Heart left ventricle (tissue), 16 donors: ENCODE measurements at regions not wholly inside any gene's neighbourhood (a gene's known extent, or its start where the extent isn't known, plus 50 kb on each side); places are given as distances from the start of the nearest gene placed in this dataset.

Source experiments
- ATAC-seq, 4 donors: fragments of 200-7000 bp; cut with Tn5 transposase; one replicate each; pipeline ENCODE4 v1.9.1; 2020 to 2022; ENCODE audit warnings: moderate library complexity in 4 of 4, mild to moderate bottlenecking in 3 of 4, moderate number of reproducible peaks in 1 of 4
- DNase-seq, 5 donors: peaks; one replicate each; pipeline ENCODE4 v3.0.0-alpha.2; 2020
- H3K27ac ChIP-seq, 12 donors: fragments of 200-600 bp; sonication (generic) in 4 of 12; one replicate each; pipeline versions ENCODE4 v1.5.0 to v1.8.0; 2016 to 2022; ENCODE audit warnings: mild to moderate bottlenecking in 2 of 12
- H3K27me3 ChIP-seq, 9 donors: fragments of 200-600 bp; sonication (generic) in 2 of 9; one replicate each; pipeline versions ENCODE4 v1.5.1 to v1.8.0; 2016 to 2022; ENCODE audit warnings: mild to moderate bottlenecking in 3 of 9
- H3K36me3 ChIP-seq, 9 donors: fragments of 200-600 bp; sonication (generic) in 2 of 9; one replicate each; pipeline versions ENCODE4 v1.5.0 to v1.8.0; 2018 to 2022; ENCODE audit warnings: mild to moderate bottlenecking in 2 of 9
- H3K4me1 ChIP-seq, 12 donors: fragments of 200-600 bp; sonication (generic) in 4 of 12; one replicate each; pipeline versions ENCODE4 v1.5.0 to v1.8.0; 2016 to 2022; ENCODE audit warnings: mild to moderate bottlenecking in 3 of 12
- H3K4me3 ChIP-seq, 12 donors: fragments of 200-600 bp; sonication (generic) in 4 of 12; one replicate each; pipeline versions ENCODE4 v1.5.0 to v1.8.0; 2017 to 2022; ENCODE audit warnings: mild to moderate bottlenecking in 9 of 12, moderate library complexity in 4 of 12
- H3K9me3 ChIP-seq, 12 donors: fragments of 200-600 bp; sonication (generic) in 4 of 12; one replicate each; pipeline versions ENCODE4 v1.5.0 to v1.8.0; 2016 to 2022; ENCODE audit warnings: mild to moderate bottlenecking in 1 of 12
- POLR2A ChIP-seq, 2 donors: fragments of 450-650 bp; IDR thresholded peaks; one replicate each; pipeline ENCODE4 v1.6.1; 2017; ENCODE audit warnings: antibody characterized with exemption in 2 of 2, mild to moderate bottlenecking in 2 of 2, moderate library complexity in 2 of 2
- WGBS, 4 donors: extraction: QIAGEN DNeasy Blood & Tissue Kit in 2 of 4; methylation state at CpG; one replicate each; pipeline versions ENCODE4 v1.1.5 to v1.1.7; 2013 to 2018; 5-methylcytosine and 5-hydroxymethylcytosine counted together
- intact Hi-C, 10 donors: fragments of 100-400 bp; cut with DNase I; formaldehyde crosslinking; loops; one replicate each; pipeline versions ENCODE4 v1.11.1 to v1.14.2; 2022
- TF ChIP-seq, protein P1 (sequence below), 12 donors: fragments of 200-600 bp; sonication (generic) in 4 of 12; IDR thresholded peaks; one replicate each; pipeline versions ENCODE4 v1.5.0 to v1.8.0; 2018 to 2022; ENCODE audit warnings: antibody characterized with exemption in 12 of 12, mild to moderate bottlenecking in 5 of 12
- donor health status: ischemic (EF 13 %, LVEDD 7.1; RV severe dilation, severe dysfunction).
- donor health status: healthy with polysubstance abuse.
- donor health status: DM: no; HTN: yes; CAD: no.
- donor health status: DM: no; HTN: no; CAD: no.
- donor health status: ischemic (EF 25% LVEDD 6.9; RV normal size, moderate dysfunction).
- donor health status: ischemic (EF 25% LVEDD 5.7; RV mildly dilated, moderate dysfunction).
- donor health status: healthy.
- donor health status: DM: yes; HTN: yes; CAD: no.
- donor health status: ischemic (EF 35%, LVEDD 5.7; RV mildly dilated, moderate dysfunction).
- donor health status: nonischemic (EF 11% LVEDD 7.7; RV severe dilation, severe dysfunction).
- donor health status: DM: yes; HTN: yes; CAD: no.
- donor health status: PGD.
- donor health status: ischemic (EF 29% LVEDD 5.4; RV normal size, mild dysfunction).
- donor health status: nonischemic (EF 23%, LVEDD 6.1; RV moderate dilation, normal function).

DNA sequence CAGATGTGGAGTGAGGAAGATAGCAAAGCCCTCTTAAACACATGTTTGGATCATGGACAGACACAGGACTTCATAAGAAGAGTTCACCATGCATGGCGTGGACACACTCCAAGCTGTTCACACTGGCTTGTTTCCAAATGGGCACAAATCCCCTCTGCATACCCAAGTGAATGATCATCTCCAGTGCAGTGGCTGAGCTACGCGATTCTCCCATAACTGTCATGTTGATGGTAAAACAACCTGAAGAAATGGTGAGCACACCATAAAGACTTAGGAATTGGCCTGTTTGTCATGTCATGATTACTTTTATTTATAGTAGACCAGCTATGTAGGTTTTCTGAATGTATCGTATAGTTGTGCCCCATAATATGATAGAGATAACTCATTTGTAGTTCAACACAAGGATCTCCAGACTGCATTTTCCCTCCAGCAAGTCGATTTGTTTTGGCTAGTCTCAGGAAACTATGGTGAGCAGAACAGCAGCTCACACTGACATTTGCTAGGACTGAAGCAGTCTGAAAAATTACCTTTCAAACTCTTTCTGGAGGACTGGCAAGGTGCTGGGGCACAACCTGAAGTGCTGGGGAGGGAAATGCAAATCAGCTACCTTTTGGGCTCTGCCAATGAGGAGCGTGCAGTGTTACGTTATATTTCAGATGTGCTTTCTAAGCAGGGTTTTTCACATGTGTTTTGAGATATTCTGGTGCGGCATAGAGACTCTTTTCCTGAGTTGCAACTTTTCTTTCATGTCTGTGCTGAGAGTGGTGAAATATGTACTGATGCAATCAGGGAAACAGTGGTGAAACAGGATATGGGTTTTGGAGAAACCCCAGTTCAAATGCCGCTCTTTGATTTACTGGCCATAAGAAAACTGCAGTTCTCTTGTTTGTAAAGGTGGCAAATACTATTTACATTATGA lies 629.6 kb upstream of the DPP6 start:
- ATAC-seq (no peak), DNase-seq (no peak)
- no peaks in the 10 kb centered on the region for H3K4me1 ChIP-seq
- H3K36me3 ChIP-seq: no peaks in the 10 kb centered on the region
- H3K9me3 ChIP-seq: peaks cover 0 to 1% (median 0%) of the 10 kb centered on the region in 12 donors
- H3K27ac ChIP-seq: no peak overlapping the region
- TF ChIP-seq, protein P1, sequence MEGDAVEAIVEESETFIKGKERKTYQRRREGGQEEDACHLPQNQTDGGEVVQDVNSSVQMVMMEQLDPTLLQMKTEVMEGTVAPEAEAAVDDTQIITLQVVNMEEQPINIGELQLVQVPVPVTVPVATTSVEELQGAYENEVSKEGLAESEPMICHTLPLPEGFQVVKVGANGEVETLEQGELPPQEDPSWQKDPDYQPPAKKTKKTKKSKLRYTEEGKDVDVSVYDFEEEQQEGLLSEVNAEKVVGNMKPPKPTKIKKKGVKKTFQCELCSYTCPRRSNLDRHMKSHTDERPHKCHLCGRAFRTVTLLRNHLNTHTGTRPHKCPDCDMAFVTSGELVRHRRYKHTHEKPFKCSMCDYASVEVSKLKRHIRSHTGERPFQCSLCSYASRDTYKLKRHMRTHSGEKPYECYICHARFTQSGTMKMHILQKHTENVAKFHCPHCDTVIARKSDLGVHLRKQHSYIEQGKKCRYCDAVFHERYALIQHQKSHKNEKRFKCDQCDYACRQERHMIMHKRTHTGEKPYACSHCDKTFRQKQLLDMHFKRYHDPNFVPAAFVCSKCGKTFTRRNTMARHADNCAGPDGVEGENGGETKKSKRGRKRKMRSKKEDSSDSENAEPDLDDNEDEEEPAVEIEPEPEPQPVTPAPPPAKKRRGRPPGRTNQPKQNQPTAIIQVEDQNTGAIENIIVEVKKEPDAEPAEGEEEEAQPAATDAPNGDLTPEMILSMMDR (IDR thresholded peaks at IDR 0.05): no peak
- no peak for TF ChIP-seq POLR2A (IDR thresholded peaks at IDR 0.05)
- H3K4me3 ChIP-seq: no peak overlapping the region
- no peaks in the 10 kb centered on the region for H3K27me3 ChIP-seq
- intact Hi-C loops: no loop called here
- WGBS, 4 donors: 72 to 79% (median 77%) methylated on average over 9 of the region's 9 CpGs

DNA sequence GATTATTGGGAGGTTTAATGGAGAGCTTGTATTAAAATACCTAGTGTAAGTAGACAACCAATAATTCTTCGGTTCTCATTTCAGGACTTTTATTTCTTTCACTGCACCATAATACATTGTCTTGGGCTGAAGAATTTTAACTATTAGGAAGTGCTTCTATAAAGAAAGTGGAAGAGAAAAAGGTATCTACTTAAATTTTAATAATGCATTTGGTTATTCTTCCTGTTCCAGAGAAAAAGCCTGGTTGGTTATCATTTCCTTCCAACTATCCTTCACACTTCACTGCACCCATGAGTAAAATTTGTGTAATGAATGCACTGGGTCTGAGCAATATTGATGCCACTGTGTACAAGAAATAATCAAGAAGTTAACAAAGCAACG lies 629.0 kb upstream of the DPP6 start:
- DNase-seq (no peak), ATAC-seq (no peak)
- no peak for TF ChIP-seq POLR2A (IDR thresholded peaks at IDR 0.05)
- TF ChIP-seq, protein P1 (IDR thresholded peaks at IDR 0.05): no peak
- Histone ChIP-seq H3K36me3 (no peaks in the 10 kb centered on the region), H3K27ac (no peak overlapping the region), H3K27me3 (no peaks in the 10 kb centered on the region), H3K9me3 (no peaks in the 10 kb centered on the region), H3K4me1 (no peaks in the 10 kb centered on the region), H3K4me3 (no peak overlapping the region)
- WGBS, 4 donors: 72 to 93% (median 90%) methylated on average over 2 of the region's 2 CpGs
- intact Hi-C loops: no loop called here

DNA sequence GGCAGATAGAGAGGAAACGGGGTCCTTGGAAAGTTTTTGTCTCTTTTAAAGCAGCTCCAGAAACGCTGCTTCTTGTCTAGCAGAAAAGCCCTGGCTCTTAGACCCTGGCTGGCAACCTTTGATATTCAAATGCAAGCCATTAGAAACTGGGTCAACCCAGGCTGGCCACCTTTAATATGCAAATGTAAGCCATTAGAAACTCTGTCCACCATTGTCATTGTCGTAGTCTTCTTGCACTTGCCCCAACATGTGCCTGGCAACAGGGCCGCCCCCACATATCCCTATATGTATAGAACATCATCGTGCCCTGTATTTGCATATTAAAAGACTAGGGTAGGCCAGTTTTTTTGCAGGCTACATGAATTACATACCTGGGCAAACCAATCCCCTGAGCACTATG lies 621.3 kb upstream of the DPP6 start:
- TF ChIP-seq POLR2A (IDR thresholded peaks at IDR 0.05): no peak
- TF ChIP-seq, protein P1 (IDR thresholded peaks at IDR 0.05): no peak
- Histone ChIP-seq H3K4me3 (no peak overlapping the region), H3K4me1 (no peaks in the 10 kb centered on the region), H3K27ac (no peak overlapping the region), H3K9me3 (peaks cover 0 to 8% (median 0%) of the 10 kb centered on the region in 12 donors), H3K36me3 (no peaks in the 10 kb centered on the region), H3K27me3 (no peaks in the 10 kb centered on the region)
- no peak for ATAC-seq
- no peak for DNase-seq
- intact Hi-C loops: no loop called here
- WGBS, 4 donors: 62 to 68% (median 66%) methylated on average over 5 of the region's 5 CpGs

DNA sequence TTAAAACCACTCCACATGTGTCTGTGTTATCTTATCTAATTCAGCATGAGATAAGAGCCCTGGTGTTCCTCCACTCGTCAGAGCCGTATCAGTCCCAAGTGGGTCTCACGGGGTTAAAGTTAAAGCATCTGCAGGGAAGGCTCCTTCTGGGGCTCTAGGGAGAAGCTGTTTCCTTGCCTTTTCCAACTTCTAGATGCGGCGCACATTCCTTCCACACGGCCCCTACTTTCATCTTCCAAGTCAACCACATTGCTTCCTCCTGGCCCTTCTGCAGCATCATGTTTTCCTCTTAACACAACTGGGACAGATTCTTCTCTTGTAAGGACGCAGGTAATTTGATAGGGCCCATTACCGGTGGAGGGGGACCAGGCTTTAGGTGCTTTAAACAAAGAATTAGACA lies 620.1 kb upstream of the DPP6 start:
- no peaks in the 10 kb centered on the region for H3K4me1 ChIP-seq
- H3K4me3 ChIP-seq: no peak overlapping the region
- no peak for TF ChIP-seq POLR2A (IDR thresholded peaks at IDR 0.05)
- TF ChIP-seq, protein P1 (IDR thresholded peaks at IDR 0.05): no peak
- intact Hi-C loops: no loop called here
- ATAC-seq (no peak), DNase-seq (no peak)
- H3K36me3 ChIP-seq: no peaks in the 10 kb centered on the region
- H3K27me3 ChIP-seq: no peaks in the 10 kb centered on the region
- H3K27ac ChIP-seq: no peak overlapping the region
- 16 to 26% (median 22%) methylated on average over 8 of the region's 8 CpGs for WGBS, 4 donors
- peaks cover 0 to 8% (median 0%) of the 10 kb centered on the region in 12 donors for H3K9me3 ChIP-seq
